Eye (tissue), 1 donor: ENCODE measurements at regions not wholly inside any gene's neighbourhood (a gene's known extent, or its start where the extent isn't known, plus 50 kb on each side); places are given as distances from the start of the nearest gene placed in this dataset.

Experiments used
- DNase-seq: peaks from one replicate; pipeline ENCODE4 v3.0.0-alpha.2; 2015

DNA sequence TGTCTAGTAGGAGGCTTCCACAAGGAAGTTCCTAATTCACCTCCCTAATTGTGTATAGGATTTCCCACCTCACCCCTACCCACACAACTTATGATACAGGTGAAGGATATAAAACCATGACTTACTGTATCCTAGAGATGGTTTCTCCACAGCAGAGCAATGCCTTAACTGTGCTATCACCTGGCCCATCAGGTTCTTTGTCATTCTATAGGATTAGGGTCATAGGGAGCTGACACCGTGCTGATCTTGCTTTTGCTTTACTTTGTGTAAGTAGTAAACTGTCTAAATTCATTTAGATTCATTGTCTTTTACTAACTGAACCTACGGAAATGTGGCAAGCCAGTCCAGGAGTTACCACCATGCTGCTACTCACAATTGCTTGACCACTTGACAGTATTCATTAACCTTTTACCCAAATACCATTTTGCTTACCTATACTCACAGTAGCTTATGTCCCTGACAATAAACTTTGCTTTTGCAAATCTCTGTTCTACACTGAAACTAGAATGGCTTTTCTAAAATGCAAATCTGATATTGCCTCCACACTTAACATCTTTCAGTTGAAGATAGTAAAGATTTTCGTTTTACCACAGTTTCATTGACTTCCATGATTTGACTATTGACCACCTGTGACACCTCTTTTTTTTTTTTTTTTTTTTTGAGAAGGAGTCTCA lies 147.6 kb downstream of the IFI44 start:
- no peak for DNase-seq

- no peak for DNase-seq
These were observed 150.3 kb downstream of the IFI44 start for GRCh38 chr1:78799926-78800325.

DNA sequence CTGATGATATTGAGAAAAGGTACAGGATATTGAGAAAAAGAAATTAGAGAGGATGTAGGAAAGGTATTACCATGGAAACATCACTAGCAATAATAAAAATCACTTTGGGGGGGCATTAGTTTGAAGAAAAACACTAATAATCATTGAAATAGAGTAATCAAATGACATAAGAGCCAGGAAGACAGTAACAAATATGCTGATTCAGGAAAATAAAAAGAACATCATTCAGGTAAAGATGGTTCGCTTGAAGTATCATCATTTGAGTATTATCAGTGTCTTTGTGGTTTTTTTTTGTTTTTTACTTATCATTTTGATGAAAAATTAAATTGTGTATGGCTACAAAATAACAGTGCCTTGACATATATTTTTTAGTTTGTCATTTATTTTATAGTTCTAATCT lies 164.5 kb downstream of the IFI44 start:
- no peak for DNase-seq

GRCh38 chr1:78825561-78825960 lies 175.9 kb downstream of the IFI44 start:
- no peak for DNase-seq

GRCh38 chr1:78829644-78830043 lies 176.9 kb downstream of the ADGRL4 start:
- no peak for DNase-seq

DNA sequence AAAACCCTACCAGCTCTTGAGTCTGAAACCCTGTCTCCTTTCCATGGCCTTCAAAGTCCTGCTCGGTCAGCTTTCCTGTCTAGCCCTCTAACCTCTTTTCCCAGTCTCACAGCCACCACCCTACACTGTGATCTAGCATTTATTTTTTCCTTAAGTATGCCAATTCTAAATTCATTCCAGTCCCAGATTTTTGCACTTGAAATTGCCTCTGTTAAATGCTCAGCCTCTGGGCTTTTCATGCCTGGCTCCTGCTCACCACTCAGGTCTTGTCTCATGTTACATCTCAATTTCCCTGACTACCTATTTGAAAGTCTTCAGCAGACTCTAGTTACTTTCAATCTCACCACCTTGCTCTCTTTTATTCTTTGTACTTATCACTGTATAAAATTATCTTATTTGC lies 176.2 kb downstream of the ADGRL4 start:
- DNase-seq = no peak

DNA sequence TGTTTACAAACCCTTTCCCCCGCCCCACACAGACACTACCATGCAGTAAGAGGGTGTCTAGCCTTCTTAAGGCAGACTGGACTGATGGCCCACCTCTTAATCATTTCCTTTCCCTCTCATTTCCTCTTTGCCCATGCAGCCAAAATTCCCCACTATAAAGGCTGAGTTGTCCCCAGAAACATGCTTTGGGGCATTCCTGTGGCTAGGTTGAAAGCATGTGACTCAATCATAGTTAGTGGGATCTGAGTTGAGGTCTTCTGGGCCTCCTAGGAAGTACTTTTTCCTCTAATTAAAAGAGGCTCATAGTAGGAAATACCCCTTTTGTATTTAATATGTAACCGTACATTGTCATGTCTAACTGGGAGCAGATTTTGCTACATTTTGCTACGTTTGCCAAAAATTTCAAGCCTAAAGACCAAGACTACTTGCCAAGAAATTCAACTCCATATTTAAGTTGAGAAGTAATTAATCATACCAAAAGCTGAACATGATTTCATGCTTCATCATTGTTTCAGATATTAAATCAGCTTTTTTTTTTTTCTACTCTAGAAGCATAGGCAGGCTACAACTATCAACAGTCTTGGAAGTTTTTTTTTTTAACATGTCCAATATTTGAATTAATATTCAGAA lies 174.7 kb downstream of the ADGRL4 start:
- DNase-seq = peak; percentile 34

GRCh38 chr1:78833491-78833890 lies 173.0 kb downstream of the ADGRL4 start:
- DNase-seq = peak; percentile 47

DNA sequence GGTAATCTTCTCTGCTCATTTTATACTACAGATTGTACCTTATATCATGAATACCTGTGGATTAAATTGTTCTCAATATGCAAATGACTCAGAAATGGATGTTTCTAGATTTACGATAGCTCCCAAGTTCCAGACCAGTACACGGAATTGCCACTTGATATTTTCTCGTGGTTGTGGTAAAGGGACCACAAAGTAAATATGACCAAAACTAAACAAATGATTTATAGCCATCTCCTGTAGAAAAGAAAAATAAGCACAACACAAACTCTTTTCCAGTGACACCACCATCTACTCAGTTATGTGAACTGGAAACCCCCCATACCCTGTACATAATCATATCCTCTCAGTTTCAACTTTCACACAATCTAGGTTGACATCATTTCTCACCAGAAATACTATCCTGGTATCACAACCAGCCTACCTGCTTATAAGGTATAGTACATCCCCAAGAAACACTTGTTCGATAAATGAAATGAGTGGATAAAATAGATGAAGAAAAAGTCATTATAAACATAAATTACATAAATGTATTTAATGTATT lies 172.3 kb downstream of the ADGRL4 start:
- no peak for DNase-seq

- DNase-seq = no peak
These were observed 169.8 kb downstream of the ADGRL4 start for GRCh38 chr1:78836726-78837125.

- peak; percentile 82 for DNase-seq
These were observed 166.7 kb downstream of the ADGRL4 start for GRCh38 chr1:78839704-78840277.
